ENCODE measurements at regions not wholly inside any gene's neighbourhood (a gene's known extent, or its start where the extent isn't known, plus 50 kb on each side); places are given as distances from the start of the nearest gene placed in this dataset.
"Not testable (repeated sequence)": the region's sequence is repeated elsewhere in the genome, so short reads cannot be mapped to it uniquely, and the experiment has no call there.

- FAIRE-seq; H4K20me1 ChIP-seq (replicated peaks in 1 of 2; ENCODE audit: control insufficient read depth in 1 of 2, insufficient read depth in 2 of 2, low read length in 2 of 2); H3K56ac ChIP-seq (replicated peaks; ENCODE audit: insufficient read length, low read depth, low read length); H2BK15ac ChIP-seq (ENCODE audit: low read length); H3K4me3 ChIP-seq (ENCODE audit: extremely low read depth in 1 of 4, insufficient read depth in 2 of 4, low read depth in 3 of 4, low read length in 4 of 4); H2AFZ ChIP-seq (ENCODE audit: low read length); H2BK20ac ChIP-seq (ENCODE audit: low read length); H2BK12ac ChIP-seq (ENCODE audit: low read depth, low read length); H3K4ac ChIP-seq (replicated peaks; ENCODE audit: insufficient read length, low read depth, low read length); H3K36me3 ChIP-seq (ENCODE audit: control insufficient read depth in 2 of 4, insufficient read depth in 4 of 4, low read length in 3 of 4); CTCF ChIA-PET (ENCODE audit: partially characterized antibody); H3K18ac ChIP-seq (ENCODE audit: extremely low read depth, low read length); H3K27ac ChIP-seq (ENCODE audit: low read depth, low read length); H3K27me3 ChIP-seq (replicated peaks in 1 of 4; ENCODE audit: control insufficient read depth in 3 of 4, extremely low read depth in 1 of 4, insufficient read depth in 3 of 4, low read length in 3 of 4); H3K23me2 ChIP-seq (ENCODE audit: low read depth, low read length); H2AK5ac ChIP-seq (ENCODE audit: low read depth, low read length); H3K79me1 ChIP-seq (ENCODE audit: low read depth, low read length); H3K9ac ChIP-seq (replicated peaks in 1 of 4; ENCODE audit: extremely low read depth in 1 of 4, low read depth in 3 of 4, low read length in 3 of 4); H2BK120ac ChIP-seq (replicated peaks; ENCODE audit: low read depth, low read length); H3K79me2 ChIP-seq (ENCODE audit: control insufficient read depth in 1 of 2, insufficient read depth in 2 of 2, low read length in 2 of 2); H4K5ac ChIP-seq (ENCODE audit: insufficient read length, low read depth, low read length); H2BK5ac ChIP-seq (ENCODE audit: low read depth, low read length); H3K4me2 ChIP-seq (ENCODE audit: insufficient read depth in 1 of 2, low read depth in 2 of 2, low read length in 2 of 2); H4K91ac ChIP-seq (replicated peaks; ENCODE audit: insufficient read length, low read length); H4K8ac ChIP-seq (ENCODE audit: extremely low read depth, insufficient read depth, low read length); H3K14ac ChIP-seq (ENCODE audit: insufficient read length); H3K23ac ChIP-seq (ENCODE audit: insufficient read length); H3K4me1 ChIP-seq (replicated peaks in 1 of 4; ENCODE audit: control insufficient read depth in 3 of 4, insufficient read depth in 4 of 4, low read length in 3 of 4); POLR2A ChIA-PET (ENCODE audit: partially characterized antibody): not testable (repeated sequence)
- peaks cover 0 to 21% of the 10 kb centered on the region in 2 experiments; a peak in 1 of 4 replicates for H3K9me3 ChIP-seq (ENCODE audit: insufficient read depth in 2 of 2, low read depth in 1 of 2, low read length in 1 of 2)
- WGBS, 2 experiments (ENCODE audit: extremely low coverage in 1 of 2, insufficient coverage in 1 of 2, insufficient read length in 1 of 2, insufficient replicate concordance in 2 of 2, low coverage in 1 of 2, low lambda C conversion rate in 2 of 2, missing lambda C conversion rate in 1 of 2): 25% methylated on average over 5 of the region's 8 CpGs; no CpG with 5 or more reads in 1 of the 2 experiments
- DNase-seq (ENCODE audit: low read depth in 1 of 2, low spot score in 2 of 2): peak in 1 of 2 experiments; percentile 52
Observed at GRCh38 chr18:14415806-14416205, 127.6 kb downstream of the POTEC start.

- H3K79me2 ChIP-seq (ENCODE audit: control insufficient read depth in 1 of 2, insufficient read depth in 2 of 2, low read length in 2 of 2); H3K14ac ChIP-seq (ENCODE audit: insufficient read length); H3K9ac ChIP-seq (replicated peaks in 1 of 4; ENCODE audit: extremely low read depth in 1 of 4, low read depth in 3 of 4, low read length in 3 of 4); H3K79me1 ChIP-seq (ENCODE audit: low read depth, low read length); H3K4me3 ChIP-seq (ENCODE audit: extremely low read depth in 1 of 4, insufficient read depth in 2 of 4, low read depth in 3 of 4, low read length in 4 of 4); H2BK12ac ChIP-seq (ENCODE audit: low read depth, low read length); H3K23me2 ChIP-seq (ENCODE audit: low read depth, low read length); H2AK5ac ChIP-seq (ENCODE audit: low read depth, low read length); H3K18ac ChIP-seq (ENCODE audit: extremely low read depth, low read length); H3K36me3 ChIP-seq (ENCODE audit: control insufficient read depth in 2 of 4, insufficient read depth in 4 of 4, low read length in 3 of 4); H2BK15ac ChIP-seq (ENCODE audit: low read length); H3K23ac ChIP-seq (ENCODE audit: insufficient read length); H2AFZ ChIP-seq (ENCODE audit: low read length); DNase-seq (ENCODE audit: low read depth in 1 of 2, low spot score in 2 of 2); H3K4me1 ChIP-seq (replicated peaks in 1 of 4; ENCODE audit: control insufficient read depth in 3 of 4, insufficient read depth in 4 of 4, low read length in 3 of 4); H2BK5ac ChIP-seq (ENCODE audit: low read depth, low read length); H2BK120ac ChIP-seq (replicated peaks; ENCODE audit: low read depth, low read length); H3K4ac ChIP-seq (replicated peaks; ENCODE audit: insufficient read length, low read depth, low read length); H3K4me2 ChIP-seq (ENCODE audit: insufficient read depth in 1 of 2, low read depth in 2 of 2, low read length in 2 of 2); H4K5ac ChIP-seq (ENCODE audit: insufficient read length, low read depth, low read length); FAIRE-seq; H4K91ac ChIP-seq (replicated peaks; ENCODE audit: insufficient read length, low read length); H3K56ac ChIP-seq (replicated peaks; ENCODE audit: insufficient read length, low read depth, low read length); CTCF ChIA-PET (ENCODE audit: partially characterized antibody); POLR2A ChIA-PET (ENCODE audit: partially characterized antibody); H3K27me3 ChIP-seq (replicated peaks in 1 of 4; ENCODE audit: control insufficient read depth in 3 of 4, extremely low read depth in 1 of 4, insufficient read depth in 3 of 4, low read length in 3 of 4); H2BK20ac ChIP-seq (ENCODE audit: low read length); H3K27ac ChIP-seq (ENCODE audit: low read depth, low read length); H4K20me1 ChIP-seq (replicated peaks in 1 of 2; ENCODE audit: control insufficient read depth in 1 of 2, insufficient read depth in 2 of 2, low read length in 2 of 2); H4K8ac ChIP-seq (ENCODE audit: extremely low read depth, insufficient read depth, low read length): not testable (repeated sequence)
- H3K9me3 ChIP-seq (ENCODE audit: insufficient read depth in 2 of 2, low read depth in 1 of 2, low read length in 1 of 2): peaks cover 0 to 21% of the 10 kb centered on the region in 2 experiments; a peak in 1 of 4 replicates
- 86% methylated on average over 5 of the region's 6 CpGs; no CpG with 5 or more reads in 1 of the 2 experiments for WGBS, 2 experiments (ENCODE audit: extremely low coverage in 1 of 2, insufficient coverage in 1 of 2, insufficient read length in 1 of 2, insufficient replicate concordance in 2 of 2, low coverage in 1 of 2, low lambda C conversion rate in 2 of 2, missing lambda C conversion rate in 1 of 2)
Observed at GRCh38 chr18:14415399-14415798, 128.0 kb downstream of the POTEC start.

All from H1 (cell line).